WERI-Rb-1 (cell line): ENCODE measurements at regions not wholly inside any gene's neighbourhood (a gene's known extent, or its start where the extent isn't known, plus 50 kb on each side); places are given as distances from the start of the nearest gene placed in this dataset.
A peak's percentile ranks its signal among the peaks of the same experiment; 100 is the strongest.

Source experiments
- DNase-seq: peaks from one replicate; pipeline ENCODE4 v3.0.0-alpha.2; 2020
- H3K27ac ChIP-seq: fragments of 250-450 bp; sonication (Bioruptor Pico); 2 replicates; pipeline ENCODE4 v1.5.1; 2020; ENCODE audit warnings: mild to moderate bottlenecking, moderate library complexity
- H3K27me3 ChIP-seq: fragments of 250-450 bp; sonication (Bioruptor Pico); 2 replicates; pipeline ENCODE4 v1.5.1; 2021; ENCODE audit warnings: mild to moderate bottlenecking, low read depth, moderate library complexity; ENCODE audit not compliant: insufficient read depth, severe bottlenecking
- H3K36me3 ChIP-seq: fragments of 250-450 bp; sonication (Bioruptor Pico); 2 replicates; pipeline ENCODE4 v1.5.1; 2020; ENCODE audit warnings: mild to moderate bottlenecking, moderate library complexity
- H3K4me3 ChIP-seq: 2 replicates; pipeline ENCODE4 v1.5.1; 2011; ENCODE audit warnings: low read depth, mild to moderate bottlenecking, control low read depth, low read length
- H3K9me3 ChIP-seq: fragments of 250-450 bp; sonication (Bioruptor Pico); 2 replicates; pipeline ENCODE4 v1.5.1; 2021; ENCODE audit warnings: mild to moderate bottlenecking, moderate library complexity; ENCODE audit not compliant: severe bottlenecking
- CTCF ChIP-seq: IDR thresholded peaks from 2 replicates; pipeline ENCODE4 v1.5.1; 2011; ENCODE audit warnings: low read depth, mild to moderate bottlenecking, control low read depth, inconsistent platforms, low read length

- no peak for TF ChIP-seq CTCF
- no peaks in the 10 kb centered on the region for H3K36me3 ChIP-seq
- H3K27me3 ChIP-seq: no peaks in the 10 kb centered on the region
- DNase-seq: no peak
- H3K27ac ChIP-seq: no peak overlapping the region
- H3K4me3 ChIP-seq: no peak overlapping the region
- H3K9me3 ChIP-seq: no peaks in the 10 kb centered on the region
These were observed 142.7 kb upstream of the SEL1L start for GRCh38 chr14:81676395-81676794.

DNA sequence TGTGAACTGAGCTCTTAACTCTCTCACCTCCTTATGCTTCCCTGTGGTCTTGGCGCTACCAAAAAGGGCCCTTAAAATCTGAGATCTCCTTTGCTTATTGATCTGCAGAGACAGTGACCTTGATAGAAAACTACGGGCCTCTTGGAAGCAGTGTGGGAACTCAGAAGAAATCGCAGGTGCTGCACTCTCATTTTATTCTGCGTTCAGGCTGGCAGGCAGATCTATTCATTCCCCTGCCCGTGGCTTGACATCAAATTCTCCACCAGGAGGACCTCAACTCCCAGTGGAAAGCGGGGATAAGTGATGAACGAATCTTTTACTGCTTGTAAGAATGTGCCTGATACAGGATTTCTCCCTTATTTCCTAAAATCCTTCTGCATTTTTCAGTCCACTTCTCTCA is 143.2 kb upstream of the SEL1L start:
- H3K9me3 ChIP-seq: no peaks in the 10 kb centered on the region
- no peak for TF ChIP-seq CTCF
- no peak overlapping the region for H3K27ac ChIP-seq
- DNase-seq: no peak
- no peaks in the 10 kb centered on the region for H3K36me3 ChIP-seq
- no peak overlapping the region for H3K4me3 ChIP-seq
- no peaks in the 10 kb centered on the region for H3K27me3 ChIP-seq

- Histone ChIP-seq H3K36me3 (no peaks in the 10 kb centered on the region), H3K27me3 (no peaks in the 10 kb centered on the region), H3K9me3 (no peaks in the 10 kb centered on the region), H3K27ac (no peak overlapping the region), H3K4me3 (no peak overlapping the region)
- DNase-seq: no peak
- no peak for TF ChIP-seq CTCF
These were observed 144.1 kb upstream of the SEL1L start for GRCh38 chr14:81677736-81678135.

DNA sequence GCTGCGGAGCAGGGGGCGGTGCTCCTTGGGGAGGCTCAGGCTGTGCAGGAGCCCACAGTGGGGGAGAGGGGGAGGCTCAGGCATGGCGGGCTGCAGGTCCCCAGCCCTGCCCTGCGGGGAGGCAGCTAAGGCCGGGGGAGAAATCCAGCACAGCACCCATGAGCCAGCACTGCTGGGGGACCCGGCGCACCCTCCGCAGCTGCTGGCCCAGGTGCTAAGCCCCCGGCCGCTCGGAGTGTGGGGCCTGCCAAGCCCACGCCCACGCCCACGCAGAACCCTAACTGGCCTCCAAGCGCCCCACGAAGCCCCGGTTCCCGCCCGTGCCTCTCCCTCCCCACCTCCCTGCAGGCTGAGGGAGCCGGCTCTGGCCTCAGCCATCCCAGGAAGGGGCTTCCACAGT is 145.6 kb upstream of the SEL1L start:
- no peaks in the 10 kb centered on the region for H3K9me3 ChIP-seq
- no peak overlapping the region for H3K27ac ChIP-seq
- no peak for TF ChIP-seq CTCF
- H3K4me3 ChIP-seq: no peak overlapping the region
- H3K27me3 ChIP-seq: no peaks in the 10 kb centered on the region
- no peaks in the 10 kb centered on the region for H3K36me3 ChIP-seq
- DNase-seq: no peak

DNA sequence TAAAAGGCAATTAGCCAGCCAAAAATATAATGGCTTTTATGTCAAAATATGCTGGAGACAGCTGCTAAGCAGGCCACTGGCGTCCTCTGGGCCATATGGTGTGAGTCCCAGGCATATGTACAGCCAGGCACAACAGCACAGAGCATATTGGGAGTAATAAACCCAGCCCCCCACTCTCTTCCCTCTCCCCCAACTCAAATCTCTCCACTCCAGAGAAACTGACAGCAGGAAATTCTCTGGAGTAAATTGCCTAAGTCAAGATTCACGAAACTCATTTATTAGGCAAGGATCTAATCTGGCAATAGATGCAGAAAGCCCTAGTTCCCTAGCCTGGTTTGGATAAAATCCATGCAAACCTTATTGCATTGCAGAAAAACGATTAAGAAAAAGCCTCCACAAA is 147.9 kb upstream of the SEL1L start:
- Histone ChIP-seq H3K4me3 (peak overlapping the region; percentile 17), H3K27ac (peak overlapping the region; percentile 65), H3K9me3 (no peaks in the 10 kb centered on the region), H3K27me3 (no peaks in the 10 kb centered on the region), H3K36me3 (no peaks in the 10 kb centered on the region)
- DNase-seq: peak; percentile 50
- TF ChIP-seq CTCF: no peak

DNA sequence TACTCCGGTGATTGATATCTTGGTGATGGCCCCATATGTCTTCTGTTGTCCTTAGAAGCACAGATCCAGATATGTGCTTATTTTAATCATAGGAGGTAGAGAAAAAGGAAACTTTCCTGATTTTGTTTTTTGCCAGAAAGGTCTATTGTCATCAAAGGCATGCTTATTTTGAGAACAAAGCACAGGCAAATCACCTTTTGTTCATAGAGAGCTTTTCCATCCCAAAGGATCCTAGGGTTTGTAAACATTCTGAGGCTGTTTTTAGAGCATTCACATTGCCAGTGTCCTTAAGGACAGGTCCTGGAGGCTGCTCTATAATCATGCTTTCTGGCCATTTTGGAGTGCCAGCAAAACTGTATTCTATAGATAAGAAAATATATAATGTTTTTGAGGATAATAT is 148.5 kb upstream of the SEL1L start:
- H3K27me3 ChIP-seq: no peaks in the 10 kb centered on the region
- peak overlapping the region; percentile 65 for H3K27ac ChIP-seq
- no peak overlapping the region for H3K4me3 ChIP-seq
- DNase-seq: no peak
- no peak for TF ChIP-seq CTCF
- no peaks in the 10 kb centered on the region for H3K36me3 ChIP-seq
- H3K9me3 ChIP-seq: no peaks in the 10 kb centered on the region
